ENCODE measurements at regions not wholly inside any gene's neighbourhood (a gene's known extent, or its start where the extent isn't known, plus 50 kb on each side); places are given as distances from the start of the nearest gene placed in this dataset.
A peak's percentile ranks its signal among the peaks of the same experiment; 100 is the strongest.

DNA sequence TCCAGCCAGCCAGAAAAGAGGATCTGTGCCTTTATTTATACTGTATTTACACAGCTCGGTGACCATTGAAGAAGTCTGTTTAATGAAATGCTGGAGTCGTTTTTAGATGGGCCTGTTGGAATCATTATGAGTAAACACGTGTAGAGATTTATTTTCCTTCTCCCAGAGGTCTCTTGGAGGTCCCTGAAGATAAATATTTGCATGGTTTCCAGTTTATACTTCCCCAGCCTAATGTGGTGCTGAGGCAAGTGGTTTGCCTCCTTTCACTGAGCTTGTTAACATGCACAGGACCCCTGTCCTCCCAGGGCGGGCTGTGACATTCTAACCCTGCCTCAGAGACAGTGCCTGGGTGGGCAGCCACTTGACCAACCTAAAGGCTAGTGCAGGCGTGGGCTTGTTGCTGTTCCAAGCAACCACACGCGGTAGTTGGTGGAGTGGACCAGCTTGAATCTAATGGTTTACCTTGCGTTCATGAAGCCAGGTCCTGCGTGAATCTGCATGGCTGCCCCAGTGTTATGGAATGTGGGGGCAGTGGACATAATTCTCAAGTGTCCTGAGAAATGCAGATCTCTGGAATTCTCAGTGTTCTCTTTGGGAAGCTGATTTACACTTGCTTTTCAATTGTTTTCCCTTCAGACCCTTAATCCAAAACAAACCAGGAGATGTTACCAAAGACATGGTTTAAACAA, 130.2 kb upstream of the DLX2 start:
- DNase-seq: no peak

DNA sequence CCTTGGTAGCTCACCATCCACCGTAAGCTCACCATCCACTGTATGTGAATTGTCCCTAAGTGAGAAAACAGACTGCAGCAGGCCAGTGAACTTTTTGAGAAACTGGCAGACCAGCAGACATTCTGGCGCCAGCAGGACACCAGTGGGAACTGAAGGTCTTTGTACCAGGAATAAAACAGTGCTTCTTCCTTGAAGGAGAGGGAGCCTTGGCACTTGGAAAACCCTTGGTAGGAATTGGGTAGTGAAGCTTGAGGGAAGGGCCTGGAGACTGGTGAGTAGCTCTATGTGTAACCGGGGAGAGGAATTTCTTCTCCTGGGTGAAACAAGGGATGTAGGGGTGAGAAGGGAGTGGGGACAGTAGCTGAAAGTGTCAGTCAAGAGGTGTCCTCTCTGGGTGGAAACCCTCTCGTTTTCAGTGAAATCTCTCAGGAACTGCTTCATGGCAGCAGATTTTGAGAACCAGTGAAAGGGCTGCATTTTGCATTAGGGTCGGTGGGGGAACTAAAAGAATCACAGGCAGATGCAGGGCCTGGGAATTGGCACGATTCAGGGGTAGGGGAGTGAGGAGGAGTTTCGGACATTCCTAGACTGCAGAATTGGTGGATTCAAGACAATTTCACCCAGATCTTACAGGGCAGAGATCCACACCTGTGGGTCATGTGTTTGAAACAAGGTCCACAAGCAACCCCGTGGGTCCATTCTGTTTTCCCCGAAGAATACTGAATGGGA, 131.5 kb upstream of the DLX2 start:
- DNase-seq: no peak

DNA sequence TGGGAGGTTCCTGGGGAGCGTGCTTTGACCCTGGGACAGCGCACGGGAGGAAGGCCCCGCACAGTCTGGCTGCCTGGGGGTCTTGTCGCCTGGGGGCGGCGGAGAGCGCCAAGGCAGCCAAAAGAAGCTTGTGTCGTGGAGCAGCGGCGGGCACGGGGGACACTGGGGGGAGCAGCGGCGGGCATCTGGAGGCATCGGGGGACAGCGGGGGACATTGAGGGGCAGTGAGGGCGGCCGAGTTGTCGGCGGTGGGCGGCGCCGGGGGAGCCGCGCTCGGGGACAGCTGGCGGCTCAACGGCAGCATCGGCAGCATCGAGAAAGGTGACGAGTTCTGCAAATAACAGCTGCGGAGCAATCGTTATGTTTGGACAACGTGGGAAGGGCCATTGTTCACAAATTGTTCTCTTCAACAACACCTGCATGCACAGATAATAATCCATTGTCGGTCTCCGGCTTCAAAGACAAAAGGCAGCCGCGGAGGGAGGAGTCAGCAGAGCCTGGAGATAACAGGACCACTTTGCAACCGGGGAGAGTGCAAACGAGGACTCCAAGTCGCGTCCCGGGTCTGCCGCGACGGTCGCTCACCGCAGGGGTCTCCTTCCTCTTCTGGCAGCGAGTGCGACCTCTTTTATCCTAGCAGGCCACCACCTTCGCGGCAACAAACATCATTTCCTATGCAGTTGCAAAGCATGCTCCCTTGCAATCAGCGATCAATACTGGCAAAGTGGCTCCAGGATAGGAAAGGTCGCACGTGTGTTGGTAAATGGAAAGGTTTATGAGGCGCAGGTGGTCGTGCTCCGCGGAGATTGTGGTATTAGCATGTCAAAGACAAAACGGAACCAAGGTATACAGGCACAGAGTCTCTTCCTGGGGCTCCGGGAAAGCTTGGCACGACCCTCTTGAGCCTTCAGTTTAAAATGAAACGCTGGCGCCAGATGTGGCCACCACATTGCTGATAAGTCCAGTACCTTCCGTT, 132.3 kb upstream of the DLX2 start:
- no peak for DNase-seq

DNA sequence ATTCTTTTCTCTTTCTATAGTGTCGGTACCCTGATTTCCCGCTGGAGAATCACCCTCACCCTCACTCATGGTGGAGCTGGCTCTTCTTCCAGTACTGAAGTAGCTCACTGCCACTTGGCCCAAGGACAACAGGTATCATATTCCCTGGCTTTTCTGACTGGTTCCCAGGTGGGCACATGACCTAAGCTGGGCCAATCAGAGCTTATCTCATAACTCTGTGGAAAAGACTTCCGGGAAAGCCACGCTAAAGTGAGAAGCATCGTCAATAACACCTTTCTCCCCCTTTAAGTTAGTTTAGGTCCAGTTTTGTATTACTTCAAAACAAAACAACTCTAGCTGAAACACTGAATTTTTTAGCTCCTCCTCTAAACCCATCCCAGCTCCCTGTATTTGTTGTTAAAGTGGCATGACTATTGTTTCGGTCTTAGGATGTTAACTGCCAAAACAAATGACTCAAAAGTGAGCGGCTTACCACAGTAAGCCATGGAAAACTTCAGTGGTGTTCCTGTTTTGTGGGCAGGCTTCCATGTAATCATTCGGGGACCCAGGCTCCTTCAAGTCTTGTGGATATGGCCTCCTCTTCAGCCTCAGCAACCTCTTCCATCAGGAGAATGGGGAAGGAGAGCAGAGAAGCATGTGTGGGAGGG, 137.4 kb upstream of the DLX2 start:
- DNase-seq: no peak

GRCh38 chr2:172241222-172241621, 138.5 kb upstream of the DLX2 start:
- no peak for DNase-seq

DNA sequence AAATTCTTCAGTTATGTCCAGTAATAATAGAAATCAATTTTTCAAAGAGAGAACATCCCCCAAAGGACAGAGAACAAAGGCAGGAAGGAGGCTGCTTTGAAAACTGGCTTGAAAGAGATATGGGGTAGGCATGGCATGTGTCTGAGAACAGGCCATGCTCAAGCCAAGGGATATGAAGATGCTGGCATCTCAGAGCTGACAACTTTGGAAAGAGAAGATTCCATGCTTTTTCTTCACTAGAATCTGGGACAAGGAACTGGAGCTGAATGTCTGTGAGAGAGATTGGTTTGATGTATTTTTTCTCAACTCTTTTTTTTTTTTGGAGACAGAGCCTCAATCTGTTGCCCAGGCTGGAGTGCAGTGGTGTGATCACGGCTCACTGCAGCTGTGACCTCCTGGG, 139.8 kb upstream of the DLX2 start:
- DNase-seq: no peak

GRCh38 chr2:172242961-172243360, 140.3 kb upstream of the DLX2 start:
- DNase-seq: no peak

DNA sequence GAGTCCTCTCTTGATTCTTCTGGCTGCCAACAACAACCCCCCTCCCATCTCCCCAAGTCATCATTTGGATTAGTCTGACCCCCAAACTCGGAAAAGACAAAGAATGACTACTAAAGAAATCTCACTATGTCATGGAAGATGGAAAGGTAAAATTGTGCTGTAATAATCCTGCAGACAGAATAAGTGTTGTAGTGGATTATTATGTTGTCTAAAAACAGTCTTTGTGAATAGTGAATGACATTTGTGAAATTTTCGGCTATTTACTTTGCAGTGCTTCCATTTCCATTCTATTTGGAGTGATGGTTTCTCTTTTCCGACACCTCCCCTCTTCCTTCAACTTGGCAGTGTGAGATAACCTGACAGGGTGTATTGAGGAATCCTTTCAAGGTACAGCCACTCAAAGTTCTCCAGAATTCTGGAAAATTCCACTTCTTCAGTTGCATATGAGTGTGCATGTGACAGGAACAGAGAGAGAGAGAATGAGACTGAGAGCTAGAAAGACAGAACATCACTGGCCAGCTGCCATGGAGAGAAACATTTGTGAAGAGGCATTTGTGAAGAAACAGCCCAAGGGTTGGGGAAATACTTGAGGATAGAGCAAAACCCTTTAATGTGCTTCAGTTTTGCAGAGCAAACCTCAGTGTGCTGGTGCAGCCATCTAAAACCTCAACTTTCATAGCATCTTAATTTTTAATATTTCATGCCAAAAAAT, 141.9 kb upstream of the DLX2 start:
- DNase-seq: no peak

DNA sequence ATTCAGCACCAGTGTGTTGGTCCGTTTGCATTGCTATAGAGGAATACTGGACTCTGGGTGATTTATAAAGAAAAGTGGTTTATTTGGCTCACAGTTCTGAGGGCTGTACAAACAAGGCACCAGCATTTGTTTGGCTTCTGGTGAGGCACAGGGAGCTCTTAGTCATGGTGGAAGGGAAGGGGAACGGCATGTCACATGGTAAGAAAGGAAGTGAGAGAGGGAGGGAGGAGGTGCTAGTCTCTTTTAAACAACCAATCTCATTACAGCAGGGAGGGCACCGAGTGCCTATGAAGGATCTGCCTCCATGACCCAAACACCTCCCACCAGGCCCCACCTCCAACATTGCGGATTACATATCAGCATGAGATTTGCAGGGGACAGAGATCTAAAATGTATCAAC, 143.9 kb upstream of the DLX2 start:
- no peak for DNase-seq

GRCh38 chr2:172247203-172247602, 144.5 kb upstream of the DLX2 start:
- DNase-seq: no peak

DNA sequence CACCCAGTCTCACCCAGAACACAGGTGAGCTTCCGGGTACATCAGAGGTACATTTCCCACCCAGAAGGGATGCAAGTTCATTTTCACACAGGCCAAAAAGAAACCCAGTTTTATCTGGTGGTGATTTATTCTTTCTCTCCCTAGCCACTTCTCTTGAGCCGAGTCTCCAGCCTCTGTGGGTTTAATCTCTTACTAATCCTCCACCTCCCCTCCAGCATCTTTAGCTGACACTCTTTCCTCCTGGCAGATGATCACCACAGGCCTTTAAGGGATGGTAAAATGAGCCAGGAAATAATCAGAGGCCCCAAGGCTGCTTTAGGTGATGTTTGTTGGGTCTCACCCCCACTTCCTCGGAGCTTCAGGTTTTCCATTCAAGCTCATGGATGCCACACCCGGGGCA, 145.7 kb upstream of the DLX2 start:
- no peak for DNase-seq

DNA sequence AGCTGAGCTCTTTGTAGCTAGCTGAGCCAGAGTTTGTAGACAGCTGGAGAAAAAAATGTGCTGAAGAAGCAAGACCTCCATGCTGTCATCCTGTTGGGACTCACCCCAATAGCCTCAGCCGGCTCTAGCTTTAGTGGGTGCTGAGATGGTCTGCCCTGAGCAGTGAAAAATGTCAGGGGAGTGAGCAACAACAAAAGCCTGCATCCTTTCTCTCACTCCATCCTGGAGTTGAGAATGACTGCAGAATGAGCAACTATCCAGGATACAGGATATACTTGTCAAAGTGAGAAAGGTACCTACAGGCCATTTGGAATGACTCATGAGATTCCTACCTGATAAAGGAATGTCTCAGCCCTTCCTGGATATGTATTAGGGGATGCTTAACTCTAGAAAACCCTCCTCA, 146.1 kb upstream of the DLX2 start:
- DNase-seq: no peak

DNA sequence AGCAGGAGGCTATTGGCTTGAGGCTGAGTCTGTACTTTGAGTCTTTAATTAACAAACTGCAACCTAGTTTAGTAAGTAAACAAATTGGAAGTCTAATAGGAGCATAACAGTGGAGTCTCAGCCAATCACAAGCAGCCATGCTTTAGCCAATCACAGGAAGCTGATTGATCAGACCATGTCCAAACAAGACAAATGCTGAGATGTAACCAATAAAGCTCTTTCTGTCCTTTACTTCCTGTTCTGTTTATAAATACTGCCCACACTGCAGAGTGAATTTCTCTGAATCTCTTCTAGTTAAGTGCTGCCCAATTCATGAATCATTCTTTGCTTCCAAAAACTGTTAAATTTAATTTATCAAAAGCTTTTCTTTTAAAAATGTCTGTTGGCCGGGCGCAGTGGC, 146.6 kb upstream of the DLX2 start:
- no peak for DNase-seq

DNA sequence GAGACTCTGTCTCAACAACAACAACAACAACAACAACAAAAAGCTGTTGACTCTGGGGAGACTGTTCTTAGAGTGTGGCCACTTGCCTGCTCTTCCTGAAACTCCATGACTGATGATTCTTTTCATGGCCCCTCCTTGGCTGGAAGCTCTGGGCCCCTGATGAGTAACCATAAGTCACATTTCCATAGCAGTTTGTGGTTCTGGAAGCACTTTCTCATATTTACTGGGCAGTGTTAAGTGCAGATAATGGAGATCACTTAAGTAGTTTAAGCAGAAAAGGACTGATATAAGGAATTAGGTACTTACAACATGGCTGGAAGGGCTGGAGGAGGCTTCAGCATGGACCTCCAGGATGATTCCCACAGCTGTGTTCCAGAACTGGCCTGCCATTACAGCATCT, 147.3 kb upstream of the DLX2 start:
- no peak for DNase-seq

GRCh38 chr2:172251231-172251630, 148.5 kb upstream of the DLX2 start:
- peak; percentile 41 for DNase-seq

GRCh38 chr2:172252154-172252553, 149.5 kb upstream of the DLX2 start:
- DNase-seq: no peak

GRCh38 chr2:172253190-172254052, 150.7 kb upstream of the DLX2 start:
- DNase-seq: peak; percentile 82

GRCh38 chr2:172256886-172257285, 154.2 kb upstream of the DLX2 start:
- DNase-seq: no peak

DNA sequence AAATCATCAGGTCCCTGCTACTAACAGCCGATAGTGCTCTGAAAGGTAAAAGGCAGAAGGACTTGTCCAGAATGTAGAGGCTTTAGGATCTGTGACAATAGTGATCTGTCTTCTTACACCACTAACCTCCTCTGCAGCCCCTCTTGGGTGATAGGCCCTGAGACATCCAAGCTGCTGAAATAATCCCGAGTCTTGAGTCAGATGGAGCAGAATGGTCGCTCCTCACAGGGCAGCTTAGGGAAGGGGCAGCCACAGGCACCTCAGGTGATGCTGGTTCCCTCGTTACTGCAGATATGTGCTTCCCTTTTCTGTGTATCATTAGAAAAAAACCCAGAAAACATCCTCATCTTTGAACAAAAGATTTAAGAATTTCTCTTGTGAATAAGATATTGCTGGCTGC, 157.1 kb upstream of the DLX2 start:
- no peak for DNase-seq

DNA sequence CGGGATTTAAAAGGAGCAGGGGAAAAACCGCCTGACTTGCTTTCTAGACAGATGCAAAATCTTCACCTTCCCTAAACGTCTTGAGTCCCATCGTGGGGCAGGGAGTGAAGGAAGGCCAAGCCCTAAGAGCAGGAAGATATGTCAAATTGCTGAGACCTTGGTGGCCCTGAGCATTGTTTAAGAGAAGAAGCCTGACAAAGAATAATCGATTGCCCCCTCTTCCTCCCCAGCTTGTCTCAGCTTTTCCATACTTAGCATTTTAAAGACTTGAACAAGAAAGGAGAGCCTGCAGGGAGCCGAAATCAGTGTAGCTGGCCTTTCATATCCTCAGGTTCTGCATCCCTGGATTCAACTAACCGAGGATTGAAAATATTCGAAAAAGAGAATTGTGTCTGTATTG, 157.6 kb upstream of the DLX2 start:
- DNase-seq: no peak

DNA sequence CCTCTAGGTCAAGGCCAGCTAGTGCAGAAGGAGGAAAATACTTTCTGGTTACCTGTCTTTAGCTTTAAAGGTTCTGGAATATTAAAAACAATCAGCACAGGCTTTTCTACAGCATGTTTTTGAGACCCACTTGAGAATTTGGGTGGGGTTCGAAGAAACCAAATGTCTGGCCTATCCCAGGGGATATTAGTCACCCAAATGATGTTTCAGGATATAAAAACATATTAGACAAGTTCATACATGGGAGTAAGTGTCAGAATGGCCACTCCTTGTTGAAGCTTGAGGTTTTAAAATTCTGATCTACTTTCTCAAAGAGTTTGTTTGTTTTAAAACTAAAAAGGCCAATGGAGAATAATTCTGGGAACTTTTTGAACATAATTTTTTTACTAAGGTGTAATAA, 158.6 kb upstream of the DLX2 start:
- no peak for DNase-seq
